Gastroesophageal sphincter (tissue), 3 donors: ENCODE measurements at regions not wholly inside any gene's neighbourhood (a gene's known extent, or its start where the extent isn't known, plus 50 kb on each side); places are given as distances from the start of the nearest gene placed in this dataset.

Source experiments
- POLR2AphosphoS5 ChIP-seq: sonication (generic); formaldehyde crosslinking; IDR thresholded peaks from one replicate; pipeline ENCODE4 v1.6.1; 2017; ENCODE audit warnings: antibody characterized with exemption
- TF ChIP-seq, protein P1 (sequence below), 4 experiments: fragments of 200-600 bp in 2 of 4; fragments of 450-650 bp in 2 of 4; sonication (generic) in 1 of 4; IDR thresholded peaks; one replicate each; pipeline ENCODE4 v1.5.1; 2017 to 2019; ENCODE audit warnings: antibody characterized with exemption in 4 of 4, mild to moderate bottlenecking in 2 of 4, moderate library complexity in 2 of 4

DNA sequence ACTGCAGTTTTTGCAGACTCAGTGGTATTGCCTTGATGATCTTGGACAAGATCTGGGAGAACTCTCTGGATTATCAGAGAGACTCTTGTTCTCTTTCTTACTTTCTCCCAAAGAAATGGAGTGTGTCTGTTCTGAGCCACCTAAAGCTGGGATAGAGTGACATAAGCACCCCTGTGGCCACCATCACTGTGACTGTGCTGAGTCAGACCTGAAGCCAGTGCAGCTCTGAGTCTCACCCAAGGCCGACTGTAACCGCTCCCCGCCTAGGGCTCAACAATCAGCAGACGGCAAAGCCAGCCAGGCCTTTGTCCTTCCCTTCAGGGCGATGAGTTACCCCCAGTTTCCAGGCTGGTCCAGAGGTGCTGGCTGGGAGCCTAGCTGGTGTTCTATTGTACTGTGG is 795.6 kb downstream of the UQCRFS1 start:
- TF ChIP-seq, protein P1, sequence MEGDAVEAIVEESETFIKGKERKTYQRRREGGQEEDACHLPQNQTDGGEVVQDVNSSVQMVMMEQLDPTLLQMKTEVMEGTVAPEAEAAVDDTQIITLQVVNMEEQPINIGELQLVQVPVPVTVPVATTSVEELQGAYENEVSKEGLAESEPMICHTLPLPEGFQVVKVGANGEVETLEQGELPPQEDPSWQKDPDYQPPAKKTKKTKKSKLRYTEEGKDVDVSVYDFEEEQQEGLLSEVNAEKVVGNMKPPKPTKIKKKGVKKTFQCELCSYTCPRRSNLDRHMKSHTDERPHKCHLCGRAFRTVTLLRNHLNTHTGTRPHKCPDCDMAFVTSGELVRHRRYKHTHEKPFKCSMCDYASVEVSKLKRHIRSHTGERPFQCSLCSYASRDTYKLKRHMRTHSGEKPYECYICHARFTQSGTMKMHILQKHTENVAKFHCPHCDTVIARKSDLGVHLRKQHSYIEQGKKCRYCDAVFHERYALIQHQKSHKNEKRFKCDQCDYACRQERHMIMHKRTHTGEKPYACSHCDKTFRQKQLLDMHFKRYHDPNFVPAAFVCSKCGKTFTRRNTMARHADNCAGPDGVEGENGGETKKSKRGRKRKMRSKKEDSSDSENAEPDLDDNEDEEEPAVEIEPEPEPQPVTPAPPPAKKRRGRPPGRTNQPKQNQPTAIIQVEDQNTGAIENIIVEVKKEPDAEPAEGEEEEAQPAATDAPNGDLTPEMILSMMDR (IDR thresholded peaks at IDR 0.05) = no peak
- TF ChIP-seq POLR2AphosphoS5 = no peak
